Smooth muscle cell (in vitro differentiated cells): ENCODE measurements at regions not wholly inside any gene's neighbourhood (a gene's known extent, or its start where the extent isn't known, plus 50 kb on each side); places are given as distances from the start of the nearest gene placed in this dataset.

ENCODE experiments used
- DNase-seq: peaks from one replicate; lab custom pipeline; 2025; ENCODE audit not compliant: unreplicated experiment; lab: John Stamatoyannopoulos, UW
- H2AFZ ChIP-seq: fragments of 200-600 bp; sonication (generic); 2 replicates; pipeline ENCODE4 v1.6.0; 2016; ENCODE audit warnings: antibody characterized with exemption, low read depth, mild to moderate bottlenecking
- H3F3A ChIP-seq: fragments of 200-600 bp; sonication (generic); 2 replicates; pipeline ENCODE4 v1.6.0; 2017; ENCODE audit warnings: antibody characterized with exemption, low read depth
- H3K27ac ChIP-seq: fragments of 200-600 bp; sonication (generic); 2 replicates; pipeline ENCODE4 v1.5.1; 2016; ENCODE audit warnings: low read depth, mild to moderate bottlenecking
- H3K27me3 ChIP-seq: fragments of 200-600 bp; sonication (generic); 2 replicates; pipeline ENCODE4 v1.6.1; 2016; ENCODE audit warnings: low read depth, mild to moderate bottlenecking
- H3K36me3 ChIP-seq: fragments of 200-600 bp; sonication (generic); 2 replicates; pipeline ENCODE4 v1.5.1; 2016; ENCODE audit warnings: low read depth
- H3K4me1 ChIP-seq: fragments of 200-600 bp; sonication (generic); 2 replicates; pipeline ENCODE4 v1.5.1; 2016; ENCODE audit warnings: low read depth
- H3K4me2 ChIP-seq: fragments of 200-600 bp; sonication (generic); 2 replicates; pipeline ENCODE4 v1.6.0; 2016; ENCODE audit warnings: mild to moderate bottlenecking
- H3K4me3 ChIP-seq: fragments of 200-600 bp; sonication (generic); 2 replicates; pipeline ENCODE4 v1.5.1; 2016; ENCODE audit warnings: mild to moderate bottlenecking
- H3K79me2 ChIP-seq: fragments of 200-600 bp; sonication (generic); 2 replicates; pipeline ENCODE4 v1.6.0; 2016; ENCODE audit warnings: low read depth, mild to moderate bottlenecking
- H3K9ac ChIP-seq: fragments of 200-600 bp; sonication (generic); 2 replicates; pipeline ENCODE4 v1.6.0; 2016; ENCODE audit warnings: low read depth
- H3K9me3 ChIP-seq: fragments of 200-600 bp; sonication (generic); replicated peaks from 2 replicates; pipeline ENCODE4 v1.5.1; 2016; ENCODE audit warnings: low read depth
- H4K20me1 ChIP-seq: fragments of 200-600 bp; sonication (generic); 2 replicates; pipeline ENCODE4 v1.6.0; 2016; ENCODE audit warnings: low read depth
- CTCF ChIP-seq: fragments of 200-600 bp; sonication (generic); IDR thresholded peaks from 2 replicates; pipeline ENCODE4 v1.5.1; 2017; ENCODE audit warnings: borderline replicate concordance, mild to moderate bottlenecking, antibody characterized with exemption; ENCODE audit not compliant: insufficient read depth, poor library complexity, severe bottlenecking
- WGBS: methylation state at CpG from one replicate; pipeline ENCODE4 v1.1.7; 2016; ENCODE audit warnings: low lambda C conversion rate; 5-methylcytosine and 5-hydroxymethylcytosine counted together

GRCh38 chr3:194935061-194935460 lies 249.4 kb downstream of the FAM43A start:
- Histone ChIP-seq H3K36me3 (no peaks in the 10 kb centered on the region), H3K27me3 (no peaks in the 10 kb centered on the region)
- WGBS, result 55% methylated on average over 4 of the region's 4 CpGs

GRCh38 chr3:194935632-194936470 lies 250.2 kb downstream of the FAM43A start:
- H3K4me1 ChIP-seq, result no peaks in the 10 kb centered on the region
- no peaks in the 10 kb centered on the region for H3K79me2 ChIP-seq
- no peaks in the 10 kb centered on the region for H3K27me3 ChIP-seq
- no peaks in the 10 kb centered on the region for H4K20me1 ChIP-seq
- no peak for DNase-seq
- no peak overlapping the region for H3K27ac ChIP-seq
- H3K4me2 ChIP-seq, result no peak overlapping the region
- H3K9me3 ChIP-seq, result no peaks in the 10 kb centered on the region
- no peaks in the 10 kb centered on the region for H3K36me3 ChIP-seq
- TF ChIP-seq CTCF, result no peak
- no peak overlapping the region for H3K4me3 ChIP-seq
- no peaks in the 10 kb centered on the region for H3F3A ChIP-seq
- no peak overlapping the region for H3K9ac ChIP-seq
- no peak overlapping the region for H2AFZ ChIP-seq
- 86% methylated on average over 10 of the region's 10 CpGs for WGBS

More at GRCh38 chr3:194935061-194935460, 249.4 kb downstream of the FAM43A start:
- H3K27ac ChIP-seq, result no peak overlapping the region
- no peak overlapping the region for H2AFZ ChIP-seq
- no peak overlapping the region for H3K4me3 ChIP-seq
- no peaks in the 10 kb centered on the region for H4K20me1 ChIP-seq
- H3K4me1 ChIP-seq, result no peaks in the 10 kb centered on the region
- H3F3A ChIP-seq, result peaks cover 5% of the 10 kb centered on the region
- H3K9me3 ChIP-seq, result no peaks in the 10 kb centered on the region
- no peaks in the 10 kb centered on the region for H3K79me2 ChIP-seq
- DNase-seq, result no peak
- TF ChIP-seq CTCF, result no peak
- no peak overlapping the region for H3K9ac ChIP-seq
- no peak overlapping the region for H3K4me2 ChIP-seq

GRCh38 chr3:194936659-194937058 lies 251.0 kb downstream of the FAM43A start:
- Histone ChIP-seq H3K4me3 (no peak overlapping the region), H3K9me3 (no peaks in the 10 kb centered on the region), H3K27me3 (no peaks in the 10 kb centered on the region), H3K4me2 (no peak overlapping the region), H3F3A (no peaks in the 10 kb centered on the region), H3K27ac (no peak overlapping the region), H3K79me2 (no peaks in the 10 kb centered on the region), H3K4me1 (no peaks in the 10 kb centered on the region), H3K9ac (no peak overlapping the region), H4K20me1 (no peaks in the 10 kb centered on the region), H3K36me3 (no peaks in the 10 kb centered on the region), H2AFZ (no peak overlapping the region)
- TF ChIP-seq CTCF, result no peak
- WGBS, result 90% methylated on average over 4 of the region's 4 CpGs
- no peak for DNase-seq

GRCh38 chr3:194937144-194937543 lies 251.5 kb downstream of the FAM43A start:
- Histone ChIP-seq H3K4me2 (no peak overlapping the region), H4K20me1 (no peaks in the 10 kb centered on the region), H3K27me3 (no peaks in the 10 kb centered on the region), H3F3A (no peaks in the 10 kb centered on the region), H3K79me2 (no peaks in the 10 kb centered on the region), H3K27ac (no peak overlapping the region), H2AFZ (no peak overlapping the region), H3K9ac (no peak overlapping the region), H3K9me3 (no peaks in the 10 kb centered on the region), H3K4me3 (no peak overlapping the region), H3K36me3 (no peaks in the 10 kb centered on the region), H3K4me1 (no peaks in the 10 kb centered on the region)
- DNase-seq, result no peak
- 88% methylated on average over 5 of the region's 5 CpGs for WGBS
- no peak for TF ChIP-seq CTCF
